Fibroblast of the aortic adventitia (primary cell): ENCODE measurements at regions not wholly inside any gene's neighbourhood (a gene's known extent, or its start where the extent isn't known, plus 50 kb on each side); places are given as distances from the start of the nearest gene placed in this dataset.

Experiments
- DNase-seq: peaks from one replicate; pipeline ENCODE4 v3.0.0-alpha.2; 2010; ENCODE audit warnings: low read depth
- H3K4me3 ChIP-seq: 2 replicates; pipeline ENCODE4 v1.5.1; 2011; ENCODE audit warnings: low read depth, mild to moderate bottlenecking, control low read depth, low read length, moderate library complexity
- CTCF ChIP-seq: IDR thresholded peaks from 2 replicates; pipeline ENCODE4 v1.5.1; 2011; ENCODE audit warnings: mild to moderate bottlenecking, low read length, control low read depth, inconsistent platforms; ENCODE audit not compliant: insufficient read depth

GRCh38 chr16:86821895-86822294, 243.5 kb downstream of the FOXL1 start:
- no peak for DNase-seq
- no peak for TF ChIP-seq CTCF
- H3K4me3 ChIP-seq, result no peak overlapping the region

GRCh38 chr16:86823125-86823524, 244.8 kb downstream of the FOXL1 start:
- no peak for TF ChIP-seq CTCF
- DNase-seq, result peak; percentile 24
- no peak overlapping the region for H3K4me3 ChIP-seq

GRCh38 chr16:86823888-86824671, 245.7 kb downstream of the FOXL1 start:
- TF ChIP-seq CTCF, result no peak
- H3K4me3 ChIP-seq, result no peak overlapping the region
- peak; percentile 76 for DNase-seq

- TF ChIP-seq CTCF, result no peak
- no peak overlapping the region for H3K4me3 ChIP-seq
- no peak for DNase-seq
These were observed 246.5 kb downstream of the FOXL1 start for GRCh38 chr16:86824751-86825296.

GRCh38 chr16:86825631-86826030, 247.3 kb downstream of the FOXL1 start:
- no peak overlapping the region for H3K4me3 ChIP-seq
- DNase-seq, result no peak
- TF ChIP-seq CTCF, result no peak

- no peak for DNase-seq
- no peak overlapping the region for H3K4me3 ChIP-seq
- no peak for TF ChIP-seq CTCF
These were observed 248.6 kb downstream of the FOXL1 start for GRCh38 chr16:86826941-86827340.
